GM12874 (cell line): ENCODE measurements at regions not wholly inside any gene's neighbourhood (a gene's known extent, or its start where the extent isn't known, plus 50 kb on each side); places are given as distances from the start of the nearest gene placed in this dataset.

ENCODE experiments used
- TF ChIP-seq, protein P1 (sequence below): IDR thresholded peaks from 2 replicates; pipeline ENCODE4 v1.5.1; 2011; ENCODE audit warnings: low read depth, mild to moderate bottlenecking, control low read depth, low read length, moderate library complexity; ENCODE audit not compliant: insufficient read depth

DNA sequence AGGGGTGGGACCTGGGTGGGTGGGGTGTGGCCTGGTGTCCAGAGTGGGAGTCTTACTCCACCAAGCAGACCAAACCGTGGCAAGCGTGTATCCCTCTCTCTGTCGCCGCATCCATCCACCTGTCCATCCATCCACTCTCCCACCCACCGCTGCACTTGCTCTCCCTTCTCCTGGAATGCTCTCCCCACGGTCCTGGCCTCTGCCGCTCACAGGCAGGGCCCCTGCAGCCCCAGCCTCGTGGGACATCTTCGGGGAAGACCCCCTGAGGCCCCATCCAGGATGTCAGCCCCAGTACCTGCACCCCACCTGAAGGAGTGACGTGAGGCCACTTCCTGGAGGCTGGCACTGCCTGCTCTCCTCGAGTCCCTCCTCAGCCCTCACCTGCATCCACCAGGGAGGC lies 189.5 kb upstream of the GSE1 start:
- TF ChIP-seq, protein P1, sequence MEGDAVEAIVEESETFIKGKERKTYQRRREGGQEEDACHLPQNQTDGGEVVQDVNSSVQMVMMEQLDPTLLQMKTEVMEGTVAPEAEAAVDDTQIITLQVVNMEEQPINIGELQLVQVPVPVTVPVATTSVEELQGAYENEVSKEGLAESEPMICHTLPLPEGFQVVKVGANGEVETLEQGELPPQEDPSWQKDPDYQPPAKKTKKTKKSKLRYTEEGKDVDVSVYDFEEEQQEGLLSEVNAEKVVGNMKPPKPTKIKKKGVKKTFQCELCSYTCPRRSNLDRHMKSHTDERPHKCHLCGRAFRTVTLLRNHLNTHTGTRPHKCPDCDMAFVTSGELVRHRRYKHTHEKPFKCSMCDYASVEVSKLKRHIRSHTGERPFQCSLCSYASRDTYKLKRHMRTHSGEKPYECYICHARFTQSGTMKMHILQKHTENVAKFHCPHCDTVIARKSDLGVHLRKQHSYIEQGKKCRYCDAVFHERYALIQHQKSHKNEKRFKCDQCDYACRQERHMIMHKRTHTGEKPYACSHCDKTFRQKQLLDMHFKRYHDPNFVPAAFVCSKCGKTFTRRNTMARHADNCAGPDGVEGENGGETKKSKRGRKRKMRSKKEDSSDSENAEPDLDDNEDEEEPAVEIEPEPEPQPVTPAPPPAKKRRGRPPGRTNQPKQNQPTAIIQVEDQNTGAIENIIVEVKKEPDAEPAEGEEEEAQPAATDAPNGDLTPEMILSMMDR: no peak

DNA sequence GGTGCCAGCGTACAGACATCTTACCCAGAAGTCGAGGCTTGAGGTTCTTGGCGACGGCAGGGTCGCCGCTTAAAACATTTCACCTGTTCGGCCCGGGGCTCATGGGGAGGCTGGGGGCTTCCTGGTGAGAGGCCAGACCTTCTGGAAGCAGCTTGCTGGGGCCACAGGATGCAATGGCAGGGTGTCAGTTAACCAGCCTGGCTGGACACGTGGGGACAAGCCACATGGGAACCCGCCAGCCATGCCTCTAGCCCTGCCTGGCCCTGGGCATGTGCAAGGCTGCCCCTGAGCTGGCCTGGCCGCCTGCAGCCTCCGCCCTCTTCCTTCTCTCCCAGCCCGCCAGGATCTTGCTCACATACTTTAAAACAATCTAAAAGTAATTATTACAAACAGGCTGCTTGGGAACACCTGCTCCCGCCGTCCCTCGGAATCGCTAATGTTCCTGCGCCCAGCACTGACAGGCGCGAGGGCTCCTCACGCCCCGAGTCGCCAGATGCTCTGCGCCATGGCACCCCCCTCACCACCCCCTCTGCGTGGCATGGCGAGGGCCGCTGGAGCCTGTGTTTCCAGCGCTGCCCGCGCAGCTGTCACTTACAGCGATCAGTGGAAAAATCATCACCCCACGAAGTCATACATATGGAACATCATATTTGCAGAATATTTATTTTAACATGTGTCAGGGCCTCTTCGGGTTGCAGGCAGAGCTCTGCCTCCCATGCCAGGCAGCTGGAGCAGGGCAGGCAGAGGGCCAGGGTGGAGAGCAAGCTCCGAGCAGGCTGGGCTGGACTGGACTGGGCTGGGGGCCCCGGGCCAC lies 188.7 kb upstream of the GSE1 start:
- TF ChIP-seq, protein P1: no peak

DNA sequence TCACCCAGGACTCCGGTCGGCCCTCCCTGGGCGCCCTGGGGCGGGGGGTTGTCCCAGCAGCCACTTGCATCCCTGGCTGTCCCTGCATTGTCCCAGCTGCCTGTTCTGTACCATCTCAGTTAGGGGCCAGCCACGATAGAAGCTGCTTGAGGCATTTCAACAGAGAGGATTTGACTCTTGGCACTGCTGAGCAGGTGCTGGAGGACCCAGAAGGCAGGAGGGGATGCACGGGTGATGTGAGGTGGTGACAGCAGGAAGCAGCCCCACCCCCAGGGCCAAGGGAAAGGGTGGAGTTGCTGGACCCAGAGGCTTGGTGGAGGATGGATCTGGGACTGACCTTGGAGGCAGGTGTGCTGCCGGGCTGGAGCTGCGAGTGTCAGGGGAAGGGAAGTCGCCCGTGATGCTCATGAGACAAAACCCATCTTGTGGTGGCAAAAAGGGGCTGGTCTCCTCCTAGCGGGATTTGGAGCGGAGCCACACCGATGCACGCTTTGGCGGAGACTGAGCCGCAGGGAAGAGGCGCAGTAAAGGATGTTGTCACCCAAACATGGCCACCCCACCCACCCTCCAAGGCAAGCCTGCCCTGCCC lies 188.0 kb upstream of the GSE1 start:
- TF ChIP-seq, protein P1: no peak

DNA sequence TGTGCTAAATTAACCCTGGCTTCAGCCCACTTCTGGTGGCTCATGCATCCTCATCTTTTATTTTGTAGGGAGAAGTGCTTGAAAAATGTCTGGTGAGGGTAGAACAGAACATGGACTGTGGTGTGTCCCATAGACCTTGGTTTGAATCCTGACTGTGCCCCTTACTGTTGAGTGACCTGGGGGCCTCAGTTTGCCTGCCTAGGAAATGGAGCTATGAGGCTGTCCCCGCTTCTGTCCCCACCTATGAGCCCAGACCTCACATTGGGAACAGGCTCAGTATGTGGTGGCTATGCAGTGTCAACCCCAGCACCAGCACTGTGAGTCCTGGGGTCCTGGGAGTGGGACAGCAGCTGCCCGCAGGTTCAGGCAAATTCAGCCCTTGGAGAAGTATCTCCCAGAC lies 186.3 kb upstream of the GSE1 start:
- TF ChIP-seq, protein P1: no peak

DNA sequence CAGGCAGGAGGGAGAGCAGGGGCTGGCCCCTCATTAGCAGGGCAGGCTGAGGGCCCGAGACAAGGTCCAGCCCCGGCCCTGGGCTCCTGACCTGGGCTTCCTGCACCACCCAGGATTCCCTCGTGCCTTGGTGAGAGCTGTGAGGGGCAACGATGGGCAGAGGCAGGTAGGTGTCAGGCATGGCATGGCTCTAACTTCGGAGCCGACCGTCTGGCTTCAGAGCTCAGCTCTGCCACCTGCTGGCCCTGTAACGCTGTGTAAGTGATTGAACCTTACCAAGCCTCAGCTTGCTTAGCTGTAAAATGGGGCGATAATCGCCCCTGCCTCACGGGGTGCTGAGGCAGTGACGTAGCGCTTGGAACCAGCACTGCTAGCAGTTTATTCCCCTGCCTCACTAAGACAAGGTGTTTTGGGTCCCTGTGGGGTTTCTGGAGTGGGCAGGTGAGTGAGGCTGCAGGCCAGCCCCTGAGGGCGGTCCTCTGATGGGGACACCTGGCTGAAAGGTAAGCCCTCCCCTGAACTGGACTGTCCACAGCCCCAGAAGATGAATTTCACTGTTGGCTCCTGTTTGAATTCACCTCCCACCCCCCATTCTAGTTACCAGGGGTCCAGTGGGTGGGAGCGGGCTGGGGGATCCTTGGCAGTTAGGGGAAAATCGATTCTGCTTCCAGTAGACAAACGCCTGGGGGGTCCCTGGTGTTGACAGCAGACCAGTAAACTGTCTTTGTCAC lies 184.8 kb upstream of the GSE1 start:
- TF ChIP-seq, protein P1: peak; percentile 84

DNA sequence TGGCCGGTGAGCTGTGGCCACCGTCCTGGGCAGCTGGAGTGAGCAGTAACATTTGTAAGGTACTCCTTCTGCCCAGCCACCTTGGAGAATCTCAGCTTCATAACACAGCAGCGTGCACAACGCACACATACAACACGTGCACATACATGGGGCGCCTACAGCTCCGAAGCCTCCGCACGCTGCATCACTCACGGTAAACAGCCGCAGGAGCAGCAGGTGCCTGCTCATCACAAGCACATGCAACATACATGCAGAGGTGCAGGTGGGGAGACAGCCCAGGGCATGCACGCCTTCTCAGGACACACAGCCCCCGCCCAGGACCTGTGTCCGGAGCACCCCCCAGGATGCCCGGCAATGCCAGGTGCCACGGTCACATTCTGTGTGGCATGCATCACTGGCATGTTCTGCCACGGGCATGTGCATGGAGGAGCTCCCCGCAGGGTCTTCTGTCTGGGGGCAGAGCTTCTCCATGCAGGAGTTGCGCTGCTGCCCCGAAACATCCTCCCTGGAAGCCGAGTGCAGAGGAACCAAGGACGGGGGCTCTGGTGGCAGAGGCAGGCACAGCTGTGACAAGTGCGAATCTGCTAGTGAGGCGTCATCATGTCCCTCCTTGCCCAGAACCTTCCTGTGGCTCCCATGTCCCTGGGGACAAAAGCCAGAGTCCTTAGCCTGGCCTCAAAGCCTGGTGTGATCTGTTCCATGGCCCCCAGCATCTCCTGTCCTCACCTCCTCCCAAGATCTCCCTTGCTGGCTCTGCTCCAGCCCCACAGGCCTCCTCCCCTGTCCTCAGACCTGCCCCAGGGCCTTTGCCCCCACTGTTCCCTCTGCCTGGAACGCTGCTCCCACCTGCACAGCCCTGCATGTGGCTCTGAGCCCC lies 184.0 kb upstream of the GSE1 start:
- TF ChIP-seq, protein P1: no peak
